ENCODE measurements at regions not wholly inside any gene's neighbourhood (a gene's known extent, or its start where the extent isn't known, plus 50 kb on each side); places are given as distances from the start of the nearest gene placed in this dataset.
A peak's percentile ranks its signal among the peaks of the same experiment; 100 is the strongest.
"Not testable (repeated sequence)": the region's sequence is repeated elsewhere in the genome, so short reads cannot be mapped to it uniquely, and the experiment has no call there.

DNA sequence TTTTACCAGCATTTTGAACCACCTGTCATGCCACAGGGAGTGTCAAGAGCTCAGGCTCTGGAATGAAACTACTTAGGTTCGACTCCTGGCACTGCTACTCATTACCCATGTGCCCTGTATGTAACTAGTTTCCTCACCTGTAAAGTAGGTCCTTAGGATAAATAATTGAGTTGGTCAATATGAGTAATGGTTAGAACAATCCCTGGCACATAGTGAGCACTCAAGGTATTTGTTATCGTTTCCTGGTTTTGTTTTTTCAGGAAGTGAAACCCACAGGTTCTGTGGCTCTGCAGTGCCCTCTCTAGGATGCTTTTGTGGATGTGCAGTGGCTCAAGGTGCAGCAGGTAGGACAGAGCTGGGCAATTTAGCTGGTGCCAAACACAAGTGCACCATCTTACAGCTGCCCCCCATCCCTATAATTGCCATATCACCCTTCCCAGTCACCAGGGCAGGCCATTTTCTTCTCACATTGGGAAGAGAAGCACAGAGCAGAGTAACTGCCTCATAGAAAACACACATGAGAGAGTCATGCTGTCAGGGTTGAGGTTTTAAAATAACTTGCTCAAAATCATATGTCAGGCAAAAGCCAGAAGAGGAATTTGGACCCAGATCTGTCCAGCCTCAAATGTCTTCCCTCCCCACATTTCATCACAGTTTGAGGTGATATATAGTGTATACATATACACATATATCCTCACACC lies 297.5 kb downstream of the RPAP3 start:
- peak; percentile 91 for ATAC-seq
- 45 to 60% methylated on average over 2 of the region's 2 CpGs for WGBS, 2 donors

DNA sequence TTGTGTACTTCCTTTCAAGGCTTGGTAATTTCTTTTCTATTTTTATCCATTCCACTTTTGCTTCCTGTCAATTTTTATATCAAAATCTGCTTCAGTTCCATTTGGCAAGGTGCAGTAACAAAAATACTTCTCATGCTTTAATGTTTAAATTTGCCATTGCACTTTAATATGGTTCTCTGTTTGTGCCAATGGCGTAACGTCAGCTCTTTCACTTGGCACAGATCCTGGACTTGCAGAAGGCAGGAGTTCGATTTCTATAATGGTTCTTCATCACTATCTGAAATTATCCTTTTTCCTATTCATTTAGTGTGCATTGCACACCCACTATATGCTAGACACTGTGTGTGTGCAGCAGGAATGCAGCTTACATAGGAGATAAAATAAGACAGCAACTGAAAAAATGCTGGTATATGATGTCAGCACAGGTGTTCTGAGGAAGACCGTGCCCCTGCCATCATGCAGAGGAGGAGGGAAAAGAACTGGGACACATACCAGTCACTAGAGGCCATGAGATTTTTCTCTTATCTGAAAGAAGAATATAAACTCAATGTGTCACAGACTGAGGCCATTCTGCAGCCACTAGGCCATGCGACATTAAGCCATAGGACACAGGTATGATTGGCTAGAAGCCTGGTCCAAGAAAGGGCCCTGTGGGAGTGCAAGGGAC lies 298.2 kb downstream of the RPAP3 start:
- DNase-seq (peak in 1 of 4 donors; percentile 9), ATAC-seq (no peak)
- Histone ChIP-seq H3K4me3 (no peak overlapping the region), H3K4me1 (peaks cover 10% of the 10 kb centered on the region), H3K27me3 (no peaks in the 10 kb centered on the region), H3K9me3 (no peaks in the 10 kb centered on the region), H3K36me3 (replicated peaks in 1 of 2; ENCODE audit: insufficient read depth in 1 of 2, low read depth in 2 of 2) (no peaks in the 10 kb centered on the region), H3K27ac (peak overlapping the region in 2 of 4 donors; percentile 14 to 52)
- intact Hi-C loops (cut with DNase I): no loop called here
- TF ChIP-seq, protein P1, sequence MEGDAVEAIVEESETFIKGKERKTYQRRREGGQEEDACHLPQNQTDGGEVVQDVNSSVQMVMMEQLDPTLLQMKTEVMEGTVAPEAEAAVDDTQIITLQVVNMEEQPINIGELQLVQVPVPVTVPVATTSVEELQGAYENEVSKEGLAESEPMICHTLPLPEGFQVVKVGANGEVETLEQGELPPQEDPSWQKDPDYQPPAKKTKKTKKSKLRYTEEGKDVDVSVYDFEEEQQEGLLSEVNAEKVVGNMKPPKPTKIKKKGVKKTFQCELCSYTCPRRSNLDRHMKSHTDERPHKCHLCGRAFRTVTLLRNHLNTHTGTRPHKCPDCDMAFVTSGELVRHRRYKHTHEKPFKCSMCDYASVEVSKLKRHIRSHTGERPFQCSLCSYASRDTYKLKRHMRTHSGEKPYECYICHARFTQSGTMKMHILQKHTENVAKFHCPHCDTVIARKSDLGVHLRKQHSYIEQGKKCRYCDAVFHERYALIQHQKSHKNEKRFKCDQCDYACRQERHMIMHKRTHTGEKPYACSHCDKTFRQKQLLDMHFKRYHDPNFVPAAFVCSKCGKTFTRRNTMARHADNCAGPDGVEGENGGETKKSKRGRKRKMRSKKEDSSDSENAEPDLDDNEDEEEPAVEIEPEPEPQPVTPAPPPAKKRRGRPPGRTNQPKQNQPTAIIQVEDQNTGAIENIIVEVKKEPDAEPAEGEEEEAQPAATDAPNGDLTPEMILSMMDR (IDR thresholded peaks at IDR 0.05): no peak
- WGBS, 2 donors: 39 to 46% methylated on average over 5 of the region's 5 CpGs

More for the DNA sequence above, 297.5 kb downstream of the RPAP3 start:
- Histone ChIP-seq H3K27me3 (no peaks in the 10 kb centered on the region), H3K4me1 (peaks cover 10% of the 10 kb centered on the region), H3K9me3 (no peaks in the 10 kb centered on the region), H3K36me3 (replicated peaks in 1 of 2; ENCODE audit: insufficient read depth in 1 of 2, low read depth in 2 of 2) (no peaks in the 10 kb centered on the region), H3K4me3 (no peak overlapping the region), H3K27ac (peak overlapping the region in 2 of 4 donors; percentile 14 to 52)
- TF ChIP-seq, protein P1 (IDR thresholded peaks at IDR 0.05): peak in 5 of 7 experiments; percentile 20 to 55 (median 46)
- no peak for TF ChIP-seq POLR2A (IDR thresholded peaks at IDR 0.05)
- peak in 3 of 4 donors; percentile 48 to 60 (median 51) for DNase-seq
- intact Hi-C loops (cut with DNase I): no loop called here

- 61 to 93% methylated on average over 1 of the region's 1 CpG for WGBS, 2 donors
- no peaks in the 10 kb centered on the region for H3K9me3 ChIP-seq
- intact Hi-C loops (cut with DNase I): no loop called here
- no peaks in the 10 kb centered on the region for H3K27me3 ChIP-seq
- no peak overlapping the region for H3K27ac ChIP-seq
- TF ChIP-seq POLR2A (IDR thresholded peaks at IDR 0.05): no peak
- TF ChIP-seq, protein P1 (IDR thresholded peaks at IDR 0.05): no peak
- no peak for ATAC-seq
- no peak for DNase-seq
- H3K4me1 ChIP-seq: peaks cover 10% of the 10 kb centered on the region
- H3K36me3 ChIP-seq (replicated peaks in 1 of 2; ENCODE audit: insufficient read depth in 1 of 2, low read depth in 2 of 2): no peaks in the 10 kb centered on the region
- H3K4me3 ChIP-seq: no peak overlapping the region
These were observed 302.1 kb downstream of the RPAP3 start for GRCh38 chr12:47403681-47404080.

DNA sequence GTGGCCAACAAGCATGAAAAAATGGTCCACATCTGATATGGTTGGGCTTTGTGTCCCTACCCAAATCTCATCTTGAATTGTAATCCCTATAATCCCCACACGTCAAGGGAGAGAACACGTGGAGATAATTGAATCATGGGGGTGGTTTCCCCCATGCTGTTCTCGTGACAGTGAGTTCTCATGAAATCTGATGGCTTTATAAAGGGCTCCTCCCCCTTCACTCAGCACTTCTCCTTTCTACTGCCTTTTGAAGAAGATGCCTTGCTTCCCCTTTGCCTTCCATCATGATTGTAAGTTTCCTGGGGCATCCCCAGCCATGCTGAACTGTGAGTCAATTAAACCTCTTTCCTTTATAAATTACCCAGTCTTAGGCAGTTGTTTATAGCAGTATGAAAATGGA lies 304.6 kb downstream of the RPAP3 start:
- H3K27me3 ChIP-seq; H3K4me1 ChIP-seq; intact Hi-C loops (cut with DNase I); H3K4me3 ChIP-seq; H3K27ac ChIP-seq; ATAC-seq; H3K36me3 ChIP-seq (replicated peaks in 1 of 2; ENCODE audit: insufficient read depth in 1 of 2, low read depth in 2 of 2): not testable (repeated sequence)
- DNase-seq: peak in 1 of 4 donors; percentile 8
- 57 to 79% methylated on average over 3 of the region's 3 CpGs for WGBS, 2 donors
- H3K9me3 ChIP-seq: peaks cover 0 to 11% (median 0%) of the 10 kb centered on the region in 3 donors

DNA sequence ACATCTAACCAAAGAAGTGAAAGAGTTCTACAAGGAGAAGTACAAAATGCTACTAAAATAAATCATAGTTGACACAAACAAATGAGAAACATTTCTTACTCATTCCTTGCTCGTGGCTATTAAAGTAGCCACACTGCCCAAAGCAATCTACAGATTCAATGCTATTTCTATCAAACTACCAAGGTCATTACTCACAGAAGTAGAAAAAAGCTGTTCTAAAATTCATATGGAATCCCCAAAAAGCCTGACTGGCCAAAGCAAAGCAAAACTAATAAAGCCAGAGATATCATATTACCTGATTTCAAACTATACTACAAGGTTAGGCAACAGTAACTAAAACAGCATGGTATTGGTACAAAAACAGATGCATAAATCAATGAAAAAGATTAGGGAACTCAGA lies 305.6 kb downstream of the RPAP3 start:
- Histone ChIP-seq H3K27me3 (no peaks in the 10 kb centered on the region), H3K9me3 (peaks cover 0 to 11% (median 0%) of the 10 kb centered on the region in 3 donors), H3K4me3 (no peak overlapping the region), H3K4me1 (no peaks in the 10 kb centered on the region), H3K36me3 (replicated peaks in 1 of 2; ENCODE audit: insufficient read depth in 1 of 2, low read depth in 2 of 2) (no peaks in the 10 kb centered on the region), H3K27ac (no peak overlapping the region)
- ATAC-seq: no peak
- DNase-seq: no peak
- TF ChIP-seq, protein P1 (IDR thresholded peaks at IDR 0.05): no peak
- TF ChIP-seq POLR2A (IDR thresholded peaks at IDR 0.05): no peak
- intact Hi-C loops (cut with DNase I): no loop called here
- WGBS, 2 donors: 62 to 74% methylated on average over 1 of the region's 1 CpG
